Hematopoietic multipotent progenitor cell treated with erythropoietin and hydrocortisone succinate and interleukin-3 and kit ligand, for 6 days (in vitro differentiated cells): ENCODE measurements at regions not wholly inside any gene's neighbourhood (a gene's known extent, or its start where the extent isn't known, plus 50 kb on each side); places are given as distances from the start of the nearest gene placed in this dataset.
"Not testable (repeated sequence)": the region's sequence is repeated elsewhere in the genome, so short reads cannot be mapped to it uniquely, and the experiment has no call there.

Source experiments
- DNase-seq: peaks from one replicate; pipeline ENCODE4 v3.0.0-alpha.2; 2015

- DNase-seq: no peak
These were observed 578.1 kb upstream of the NECTIN3 start for GRCh38 chr3:110493438-110494092.

DNA sequence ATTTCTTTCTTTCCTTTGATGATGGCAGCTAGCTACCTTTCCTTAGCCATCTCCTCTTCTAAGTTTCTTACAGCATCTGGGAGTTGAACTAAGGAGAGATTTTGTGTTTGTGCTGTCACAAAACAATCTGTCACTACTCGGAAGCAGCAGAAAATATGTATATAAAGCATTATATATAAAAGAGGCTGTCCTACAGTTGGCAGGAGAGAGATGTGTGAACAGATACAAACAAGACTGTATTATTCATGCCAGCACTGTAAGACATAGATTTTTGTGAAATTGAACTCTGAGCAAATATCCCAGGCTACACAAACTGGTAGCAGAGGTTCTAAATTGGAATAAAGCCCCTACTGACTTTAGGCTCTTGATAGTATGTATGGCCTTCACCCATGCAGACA lies 577.5 kb upstream of the NECTIN3 start:
- DNase-seq: no peak

GRCh38 chr3:110494728-110495127 lies 576.9 kb upstream of the NECTIN3 start:
- DNase-seq: no peak

- DNase-seq: no peak
These were observed 576.3 kb upstream of the NECTIN3 start for GRCh38 chr3:110495201-110495927.

- DNase-seq: no peak
These were observed 567.2 kb upstream of the NECTIN3 start for GRCh38 chr3:110504401-110504800.

DNA sequence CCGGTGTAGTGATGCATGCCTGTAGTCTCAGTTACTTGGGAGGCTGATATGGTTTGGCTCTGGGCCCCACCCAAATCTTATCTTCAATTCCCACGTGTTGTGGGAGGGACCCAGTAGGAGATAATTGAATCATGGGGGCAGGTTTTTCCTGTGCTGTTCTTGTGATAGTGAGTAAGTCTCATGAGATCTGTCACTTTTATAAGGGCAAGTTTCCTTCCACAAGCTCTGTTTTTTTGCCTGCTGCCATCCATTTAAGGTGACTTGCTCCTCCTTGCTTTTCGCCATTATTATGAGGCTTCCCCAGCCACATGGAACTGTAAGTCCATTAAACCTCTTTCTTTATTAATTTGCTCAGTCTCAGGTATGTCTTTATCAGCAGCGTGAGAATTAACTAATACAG lies 566.7 kb upstream of the NECTIN3 start:
- DNase-seq: peak; percentile 64

DNA sequence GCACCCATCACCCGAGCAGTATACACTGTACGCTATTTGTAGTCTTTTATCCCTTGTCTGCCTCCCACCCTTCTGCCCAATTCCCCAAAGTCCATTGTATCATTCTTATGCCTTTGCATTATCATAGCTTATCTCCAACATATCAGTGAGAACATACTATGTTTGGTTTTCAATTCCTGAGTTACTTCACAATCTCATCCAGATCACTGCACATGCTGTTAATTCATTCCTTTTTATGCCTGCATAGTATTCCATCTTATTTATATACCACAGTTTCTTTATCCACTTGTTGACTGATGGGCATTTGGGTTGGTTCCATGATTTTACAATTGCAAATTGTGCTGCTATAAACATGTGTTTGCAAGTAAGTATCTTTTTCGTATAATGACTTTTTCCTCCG lies 564.7 kb upstream of the NECTIN3 start:
- no peak for DNase-seq

- DNase-seq: not testable (repeated sequence)
These were observed 564.0 kb upstream of the NECTIN3 start for GRCh38 chr3:110507570-110507969.

DNA sequence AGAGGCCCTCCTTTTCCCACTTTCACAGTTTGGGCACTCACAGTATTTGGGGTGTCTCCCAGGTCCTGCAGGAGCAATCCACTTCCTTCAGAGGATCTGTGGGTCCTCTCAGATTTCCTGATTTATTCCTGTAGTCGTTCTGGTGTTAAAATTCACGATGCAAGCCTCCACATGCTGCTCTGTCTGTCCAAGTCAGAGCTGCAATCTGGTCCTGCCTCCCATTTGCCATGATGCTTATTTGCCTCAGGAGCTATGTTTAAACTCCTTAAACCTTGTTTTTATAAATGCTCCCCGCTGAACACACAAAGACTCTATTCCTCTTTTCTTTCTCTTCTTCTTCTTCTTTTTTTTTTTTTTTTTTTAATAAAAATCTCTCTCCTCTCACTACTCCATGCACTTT lies 558.7 kb upstream of the NECTIN3 start:
- no peak for DNase-seq

DNA sequence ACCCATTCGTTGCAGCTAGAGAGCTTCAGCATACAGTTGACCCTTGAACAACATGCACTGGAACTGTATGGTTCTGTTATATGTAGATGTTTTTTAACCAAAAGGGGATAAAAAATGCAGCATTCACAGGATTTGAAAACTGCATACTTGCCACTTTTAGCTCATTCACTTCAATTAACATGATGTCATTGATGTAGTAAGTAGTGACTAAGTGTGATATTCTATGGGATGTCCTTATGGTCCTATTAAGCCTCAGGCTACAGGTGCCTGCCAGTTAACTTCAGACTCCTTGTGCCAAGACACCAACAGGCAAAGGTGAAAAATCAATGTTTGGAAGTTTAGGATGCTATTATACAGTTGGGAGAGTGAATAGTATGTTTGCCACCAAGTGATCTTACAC lies 553.6 kb upstream of the NECTIN3 start:
- DNase-seq: no peak

GRCh38 chr3:110519071-110519470 lies 552.5 kb upstream of the NECTIN3 start:
- DNase-seq: no peak

GRCh38 chr3:110521019-110521418 lies 550.6 kb upstream of the NECTIN3 start:
- DNase-seq: peak; percentile 15

DNA sequence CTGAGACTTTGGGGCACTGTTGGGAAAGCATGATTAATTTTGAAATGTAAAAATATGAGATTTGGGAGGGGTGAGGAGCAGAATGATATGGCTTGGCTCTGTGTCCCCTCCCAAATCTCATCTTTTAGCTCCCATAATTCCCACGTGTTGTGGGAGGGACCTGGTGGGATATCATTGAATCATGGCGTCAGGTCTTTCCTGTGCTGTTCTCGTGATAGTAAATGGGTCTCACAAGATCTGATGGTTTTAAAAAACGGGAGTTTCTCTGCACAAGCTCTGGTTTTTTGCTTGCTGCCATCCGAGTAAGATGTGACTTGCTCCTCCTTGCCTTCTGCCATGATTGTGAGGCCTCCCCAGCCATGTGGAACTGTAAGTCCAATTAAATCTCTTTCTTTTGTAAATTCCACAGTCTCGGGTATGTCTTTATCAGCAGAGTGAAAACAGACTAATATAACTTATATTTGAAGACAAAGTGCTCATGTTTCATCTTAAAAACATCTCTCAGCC lies 546.0 kb upstream of the NECTIN3 start:
- not testable (repeated sequence) for DNase-seq

DNA sequence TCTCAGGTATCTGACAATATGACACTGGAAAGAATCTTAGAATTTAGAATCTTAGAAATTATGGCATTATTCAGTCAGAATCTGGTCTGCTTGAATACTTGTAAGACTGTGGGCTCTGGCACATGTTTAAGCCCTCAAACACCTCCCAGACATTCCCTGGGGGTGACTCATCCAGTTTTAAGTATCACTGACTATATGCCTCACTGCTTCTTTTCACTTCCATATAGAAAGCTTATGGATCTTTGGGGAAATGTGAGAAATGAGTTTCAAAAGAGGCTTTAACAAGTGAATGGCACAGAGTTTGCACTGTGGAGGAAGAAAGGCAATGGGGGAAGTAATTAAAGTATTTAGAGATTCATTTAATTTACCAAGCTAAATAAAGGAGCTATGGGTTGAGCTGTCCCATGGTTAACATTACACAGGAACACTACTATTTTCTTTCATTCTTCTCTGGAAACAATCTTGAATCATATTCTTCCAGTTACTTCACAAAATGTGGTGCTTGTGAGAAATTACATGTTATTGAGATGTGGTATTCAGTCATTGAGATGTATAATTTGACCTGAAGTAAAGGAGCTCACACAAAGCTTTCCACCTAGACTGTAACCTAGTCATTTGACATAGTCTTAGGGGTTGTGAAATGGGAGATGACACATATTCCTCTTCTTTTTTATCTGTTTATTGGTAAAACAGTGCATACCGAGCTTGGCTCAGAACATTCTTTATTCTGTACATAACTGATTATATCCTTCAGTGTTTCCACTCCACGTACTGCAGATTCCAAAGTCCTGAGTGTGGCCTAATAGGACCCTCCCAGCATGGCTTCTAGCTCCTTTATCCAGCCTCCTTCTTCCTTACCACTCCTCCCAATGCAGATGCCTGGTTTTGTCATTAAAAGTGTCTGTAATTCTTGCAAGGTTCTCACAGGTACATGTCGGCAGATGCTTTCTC lies 544.6 kb upstream of the NECTIN3 start:
- DNase-seq: no peak

DNA sequence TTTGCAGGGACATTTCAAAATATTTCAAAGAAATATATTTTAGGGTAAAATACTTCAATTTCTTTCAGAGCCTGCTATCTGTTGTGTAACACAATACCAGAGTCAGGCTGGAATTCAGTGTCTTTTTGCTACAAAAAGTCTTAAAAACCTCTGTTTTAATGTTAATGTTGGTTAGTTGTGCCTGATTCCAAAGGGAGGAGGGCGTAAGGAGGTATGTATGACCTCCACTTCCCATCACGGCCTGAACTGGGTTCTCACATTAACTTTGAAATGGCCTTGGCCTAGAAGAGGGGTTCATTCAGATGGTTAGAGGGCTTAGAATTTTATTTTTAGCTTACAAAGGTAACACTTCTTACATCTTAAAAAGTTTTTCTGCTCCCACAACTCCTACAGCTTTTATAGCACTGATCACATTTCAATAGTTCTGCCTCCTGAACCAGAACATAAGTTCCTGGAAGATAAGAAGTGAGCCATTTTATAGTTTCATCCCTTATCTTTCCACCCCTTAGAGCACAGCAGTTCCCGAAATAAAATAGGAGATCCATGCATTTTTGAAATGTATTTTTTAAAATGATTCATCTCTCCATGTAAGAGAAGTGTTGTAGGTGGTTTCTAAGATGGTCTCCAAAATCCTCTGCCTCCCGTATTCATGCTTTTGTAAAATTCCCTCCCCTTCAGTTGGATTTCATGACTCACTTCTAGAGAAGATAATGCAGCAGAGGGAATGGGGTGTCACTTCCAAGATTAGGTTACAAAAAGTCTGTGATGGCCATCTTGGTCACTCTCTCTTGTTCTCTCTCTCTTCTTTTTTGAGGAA lies 543.1 kb upstream of the NECTIN3 start:
- DNase-seq: no peak

DNA sequence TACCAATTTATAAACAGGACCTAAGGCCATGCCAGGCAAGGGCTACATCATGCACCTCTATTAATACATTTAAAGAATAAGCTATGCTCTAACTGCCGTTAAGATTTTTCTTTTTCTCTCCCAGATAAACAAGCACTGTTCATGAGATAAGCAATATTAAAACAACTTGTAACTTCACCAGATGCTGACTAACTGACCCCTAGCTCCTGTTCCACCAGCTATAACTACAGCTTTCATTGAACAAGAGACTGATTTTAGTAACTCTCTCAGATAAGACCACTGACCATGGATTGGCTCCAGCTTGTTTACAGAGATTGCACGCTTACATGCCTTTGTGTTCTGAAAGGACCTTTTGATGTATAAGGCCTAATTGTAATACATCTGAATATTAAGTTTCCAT lies 540.7 kb upstream of the NECTIN3 start:
- DNase-seq: no peak

GRCh38 chr3:110533089-110533488 lies 538.5 kb upstream of the NECTIN3 start:
- DNase-seq: no peak

DNA sequence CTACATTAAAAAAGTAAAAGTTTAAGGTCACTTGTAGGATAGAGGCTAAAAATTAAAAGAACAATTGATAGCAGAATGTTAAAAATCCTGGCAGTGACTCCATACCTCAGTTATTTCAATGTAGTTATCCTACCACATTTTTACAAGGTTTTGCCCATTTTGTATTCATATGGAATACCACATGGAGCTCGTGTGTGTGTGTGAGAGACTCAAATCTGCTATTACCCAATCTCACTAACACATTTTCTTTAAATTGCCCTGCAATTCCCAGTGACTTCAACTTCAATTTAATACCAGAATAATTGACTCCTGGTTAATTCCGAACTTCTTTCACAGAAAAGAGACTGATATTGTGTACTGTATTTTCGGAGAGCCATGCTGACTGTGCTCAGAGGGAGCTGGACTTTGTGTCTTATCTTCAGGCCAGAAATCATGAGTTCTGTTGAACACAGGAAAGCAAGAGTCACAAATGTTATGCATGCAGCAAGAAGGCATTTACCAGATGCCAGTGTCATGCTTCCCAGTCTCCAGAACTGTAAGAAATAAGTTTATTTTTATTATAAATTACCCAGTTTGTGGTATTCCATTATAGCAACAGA lies 529.0 kb upstream of the NECTIN3 start:
- no peak for DNase-seq

DNA sequence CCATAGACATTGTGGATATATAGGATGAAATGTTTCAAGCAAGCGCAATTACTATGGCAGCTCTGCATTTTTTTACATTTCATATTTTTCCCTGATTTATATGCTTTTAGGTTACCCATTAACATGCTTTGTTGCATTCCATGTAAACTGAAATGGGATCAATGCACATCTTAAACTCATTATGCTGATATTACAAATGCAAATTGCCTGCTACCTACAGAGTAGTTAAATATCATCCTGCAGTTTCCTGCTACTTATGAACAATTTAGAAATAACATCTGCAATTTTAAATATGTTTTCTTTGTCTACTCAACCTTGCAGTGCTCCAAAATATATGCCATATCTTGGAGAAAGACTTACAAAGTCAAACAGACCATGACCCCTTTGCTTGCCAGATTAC lies 526.9 kb upstream of the NECTIN3 start:
- no peak for DNase-seq

DNA sequence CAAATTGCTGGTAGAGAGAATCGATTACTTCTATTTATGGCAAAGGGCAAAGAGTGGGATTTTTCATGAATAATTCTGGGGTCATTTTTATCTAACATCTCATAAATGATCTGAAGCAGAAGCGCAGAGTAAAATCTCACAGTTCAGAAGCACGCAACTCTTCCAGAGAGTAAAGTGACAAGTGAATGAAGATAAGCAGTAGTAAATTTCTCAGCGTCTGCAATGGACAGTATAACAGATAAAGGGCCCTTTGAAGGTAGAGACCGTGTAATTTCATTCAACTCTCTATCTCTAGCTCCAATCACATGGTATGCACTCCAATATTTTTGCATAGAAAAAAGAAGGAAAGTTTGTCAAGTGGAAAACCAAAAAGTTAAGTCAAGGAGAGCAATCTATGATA lies 521.1 kb upstream of the NECTIN3 start:
- DNase-seq: no peak

DNA sequence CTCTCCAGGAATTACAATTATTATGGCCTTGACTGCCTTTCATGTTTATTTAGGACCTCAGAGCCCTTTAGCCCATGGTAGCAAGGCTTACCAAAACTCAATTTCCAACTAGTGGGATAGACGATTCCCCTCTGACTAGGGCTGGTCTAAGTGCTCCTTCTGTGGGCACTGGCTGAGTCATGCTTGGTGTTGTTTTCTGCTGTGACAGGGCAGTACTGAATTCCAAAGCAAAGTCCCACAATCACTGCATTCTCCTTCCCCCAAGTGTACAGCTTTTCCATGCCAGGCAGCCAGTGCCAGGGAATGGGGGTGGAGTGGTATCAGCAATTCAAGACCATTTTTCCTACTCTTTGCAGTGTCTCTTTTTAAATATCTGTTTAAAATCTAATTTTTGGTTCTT lies 509.0 kb upstream of the NECTIN3 start:
- no peak for DNase-seq

GRCh38 chr3:110564674-110565073 lies 506.9 kb upstream of the NECTIN3 start:
- DNase-seq: no peak
